ENCODE measurements at regions not wholly inside any gene's neighbourhood (a gene's known extent, or its start where the extent isn't known, plus 50 kb on each side); places are given as distances from the start of the nearest gene placed in this dataset.

DNA sequence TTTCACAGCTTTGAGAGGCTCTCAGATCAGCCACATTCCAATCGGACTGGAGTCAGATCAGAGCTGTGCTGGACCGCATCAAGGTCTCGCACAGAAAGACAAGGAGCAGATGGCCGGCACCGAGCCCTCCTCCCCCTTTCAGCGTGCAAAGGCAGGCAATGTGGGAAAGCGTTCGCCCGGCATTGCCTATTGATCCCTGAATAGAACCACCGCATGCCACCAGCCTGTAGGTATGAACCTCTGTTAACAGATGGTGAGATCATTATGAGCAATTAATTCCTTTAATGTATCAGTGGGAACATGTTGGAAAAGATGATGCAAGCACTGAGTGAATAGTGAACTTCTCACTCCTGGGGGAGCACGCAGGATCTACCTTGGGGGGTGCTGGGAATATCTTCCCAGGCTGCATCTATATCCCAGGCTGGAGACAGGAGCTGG, 117.5 kb upstream of the ID4 start:
- TF ChIP-seq, protein P1, sequence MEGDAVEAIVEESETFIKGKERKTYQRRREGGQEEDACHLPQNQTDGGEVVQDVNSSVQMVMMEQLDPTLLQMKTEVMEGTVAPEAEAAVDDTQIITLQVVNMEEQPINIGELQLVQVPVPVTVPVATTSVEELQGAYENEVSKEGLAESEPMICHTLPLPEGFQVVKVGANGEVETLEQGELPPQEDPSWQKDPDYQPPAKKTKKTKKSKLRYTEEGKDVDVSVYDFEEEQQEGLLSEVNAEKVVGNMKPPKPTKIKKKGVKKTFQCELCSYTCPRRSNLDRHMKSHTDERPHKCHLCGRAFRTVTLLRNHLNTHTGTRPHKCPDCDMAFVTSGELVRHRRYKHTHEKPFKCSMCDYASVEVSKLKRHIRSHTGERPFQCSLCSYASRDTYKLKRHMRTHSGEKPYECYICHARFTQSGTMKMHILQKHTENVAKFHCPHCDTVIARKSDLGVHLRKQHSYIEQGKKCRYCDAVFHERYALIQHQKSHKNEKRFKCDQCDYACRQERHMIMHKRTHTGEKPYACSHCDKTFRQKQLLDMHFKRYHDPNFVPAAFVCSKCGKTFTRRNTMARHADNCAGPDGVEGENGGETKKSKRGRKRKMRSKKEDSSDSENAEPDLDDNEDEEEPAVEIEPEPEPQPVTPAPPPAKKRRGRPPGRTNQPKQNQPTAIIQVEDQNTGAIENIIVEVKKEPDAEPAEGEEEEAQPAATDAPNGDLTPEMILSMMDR (IDR thresholded peaks at IDR 0.05) = no peak
- TF ChIP-seq POLR2A (IDR thresholded peaks at IDR 0.05) = no peak
